ENCODE measurements at regions not wholly inside any gene's neighbourhood (a gene's known extent, or its start where the extent isn't known, plus 50 kb on each side); places are given as distances from the start of the nearest gene placed in this dataset.

- no peak for TF ChIP-seq CTCF (IDR thresholded peaks at IDR 0.05; ENCODE audit: control extremely low read depth in 1 of 3, insufficient read depth in 1 of 3, low read depth in 1 of 3, low read length in 3 of 3)
- no peak for TF ChIP-seq ATF2 (IDR thresholded peaks at IDR 0.05; ENCODE audit: low read length)
- no peak for TF ChIP-seq MAFK (IDR thresholded peaks at IDR 0.05; ENCODE audit: low read depth, low read length)
- TF ChIP-seq CEBPB (IDR thresholded peaks at IDR 0.05; ENCODE audit: low read depth, low read length) = no peak
- no peak for TF ChIP-seq POLR2AphosphoS5 (IDR thresholded peaks at IDR 0.05; ENCODE audit: low read depth, low read length)
- TF ChIP-seq RAD21 (IDR thresholded peaks at IDR 0.05 in 1 of 2, conservative IDR thresholded peaks at IDR 0.05 in 1 of 2; ENCODE audit: low read depth in 2 of 2, low read length in 2 of 2) = no peak
- no peak for TF ChIP-seq BACH1 (IDR thresholded peaks at IDR 0.05; ENCODE audit: low read length)
- no peak for TF ChIP-seq TEAD4 (IDR thresholded peaks at IDR 0.05; ENCODE audit: low read depth, low read length)
- no peak for TF ChIP-seq EP300 (IDR thresholded peaks at IDR 0.05; ENCODE audit: borderline replicate concordance in 1 of 2, low read depth in 2 of 2, low read length in 2 of 2)
- TF ChIP-seq RFX5 (IDR thresholded peaks at IDR 0.05; ENCODE audit: borderline replicate concordance, low read depth, low read length) = no peak
- no peak for TF ChIP-seq SP1 (IDR thresholded peaks at IDR 0.05; ENCODE audit: low read depth, low read length)
- no peak for TF ChIP-seq KDM5A (IDR thresholded peaks at IDR 0.05; ENCODE audit: low read length)
- TF ChIP-seq RBBP5 (IDR thresholded peaks at IDR 0.05; ENCODE audit: borderline replicate concordance, low read depth, low read length) = no peak
- TF ChIP-seq POLR2A (IDR thresholded peaks at IDR 0.05; ENCODE audit: control extremely low read depth in 1 of 2, low read depth in 2 of 2, low read length in 2 of 2) = no peak
Measured at GRCh38 chr2:185227391-185227790, 511.2 kb upstream of the FSIP2 start.

Data from H1 (cell line).